Stimulated activated CD8-positive, alpha-beta memory T cell treated with anti-CD3 and anti-CD28 coated beads, Interleukin-4, amount 100 ng/mL, for 1 hour (primary cell): ENCODE measurements at regions not wholly inside any gene's neighbourhood (a gene's known extent, or its start where the extent isn't known, plus 50 kb on each side); places are given as distances from the start of the nearest gene placed in this dataset.

ENCODE experiments used
- DNase-seq, 2 donors: peaks; one replicate each; pipeline ENCODE4 v3.0.0-alpha.2; 2020; ENCODE audit warnings: low read depth in 2 of 2, low spot score in 1 of 2

DNA sequence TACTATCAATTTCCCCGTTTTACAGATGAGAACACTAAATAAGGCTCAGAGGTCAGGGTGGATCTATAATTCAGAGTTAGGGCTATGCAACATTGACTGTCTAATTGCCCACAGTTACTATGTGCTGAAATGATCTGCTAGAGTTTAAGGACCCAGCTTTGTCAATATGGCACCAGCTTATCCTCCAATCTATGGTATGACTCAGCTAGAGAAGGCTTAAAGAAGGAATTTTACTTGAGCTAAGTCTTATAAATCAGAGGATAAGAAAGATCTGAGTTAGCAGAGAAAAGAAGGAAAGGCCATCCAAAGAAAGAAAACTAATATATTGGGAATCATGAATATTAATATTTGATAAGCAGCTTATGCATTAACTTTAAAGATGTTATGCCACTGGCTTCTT lies 78.1 kb downstream of the ASB9 start:
- DNase-seq, result no peak

GRCh38 chrX:15188039-15188438 lies 81.8 kb downstream of the ASB9 start:
- no peak for DNase-seq

GRCh38 chrX:15177316-15177715 lies 92.6 kb downstream of the ASB9 start:
- no peak for DNase-seq

DNA sequence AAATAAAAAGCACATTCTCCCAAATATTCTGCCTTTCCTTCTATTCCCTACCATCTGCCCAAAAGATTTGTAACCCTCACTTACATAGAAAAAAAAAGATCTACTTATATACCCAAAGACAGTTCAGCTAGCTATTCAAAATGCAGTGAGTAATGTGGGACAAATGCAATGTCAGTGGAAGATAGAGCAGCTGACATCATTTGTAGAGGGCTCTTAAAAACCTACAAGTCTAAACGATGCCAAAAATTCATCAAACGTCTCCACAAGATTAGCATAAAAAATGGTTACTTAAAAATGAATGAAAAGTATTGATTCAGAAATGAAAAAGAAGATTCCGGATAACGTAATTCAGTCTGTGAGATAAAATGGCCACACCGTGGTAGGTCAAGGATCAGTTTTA lies 96.5 kb downstream of the ASB9 start:
- no peak for DNase-seq

DNA sequence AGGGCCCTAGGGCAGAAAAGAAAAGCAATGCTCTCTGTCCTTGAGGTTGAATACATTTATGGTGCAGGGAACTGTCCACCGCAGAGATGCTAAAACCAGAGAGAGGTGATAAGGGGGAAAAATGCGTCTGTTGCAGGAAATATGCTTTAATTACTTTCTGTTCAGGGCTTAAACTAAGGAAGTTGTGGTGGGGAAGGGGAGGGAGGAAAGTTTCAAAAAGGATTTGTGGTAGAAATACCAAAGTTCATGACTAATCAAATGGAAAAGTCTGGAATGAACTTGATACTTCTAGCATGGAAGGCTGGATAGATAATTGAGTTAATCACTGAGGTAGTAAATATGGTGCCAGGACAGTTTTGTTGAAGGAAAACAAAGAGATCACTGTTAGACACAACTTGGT lies 99.0 kb downstream of the ASB9 start:
- no peak for DNase-seq

GRCh38 chrX:15167826-15168225 lies 102.1 kb downstream of the ASB9 start:
- no peak for DNase-seq

- no peak for DNase-seq
These were observed 104.1 kb downstream of the ASB9 start for GRCh38 chrX:15165832-15166231.

GRCh38 chrX:15163131-15163530 lies 106.8 kb downstream of the ASB9 start:
- no peak for DNase-seq

DNA sequence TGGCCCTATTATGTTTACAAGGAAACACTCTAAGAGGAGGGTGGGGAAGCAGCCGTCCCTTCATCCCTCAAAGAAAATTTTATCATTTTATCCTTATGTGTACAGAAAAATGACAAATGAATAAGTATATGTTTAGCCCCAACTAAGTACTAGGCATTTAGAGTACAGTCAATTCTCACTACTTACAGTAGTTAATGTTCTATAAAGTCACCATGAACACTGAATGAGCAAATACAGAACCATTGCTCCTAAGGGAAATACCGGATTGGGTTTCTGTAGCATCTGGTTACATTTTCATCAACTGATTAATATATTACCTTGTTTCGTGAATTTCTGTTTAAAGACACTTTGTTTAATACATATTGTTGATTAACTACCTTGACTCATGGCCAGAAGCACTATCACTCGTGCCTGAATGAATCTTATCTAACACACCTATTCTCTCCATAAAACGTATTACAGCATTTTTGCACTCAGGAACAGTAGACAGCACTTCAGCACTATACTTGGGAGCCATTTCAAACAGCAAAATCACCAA lies 109.3 kb downstream of the ASB9 start:
- no peak for DNase-seq

DNA sequence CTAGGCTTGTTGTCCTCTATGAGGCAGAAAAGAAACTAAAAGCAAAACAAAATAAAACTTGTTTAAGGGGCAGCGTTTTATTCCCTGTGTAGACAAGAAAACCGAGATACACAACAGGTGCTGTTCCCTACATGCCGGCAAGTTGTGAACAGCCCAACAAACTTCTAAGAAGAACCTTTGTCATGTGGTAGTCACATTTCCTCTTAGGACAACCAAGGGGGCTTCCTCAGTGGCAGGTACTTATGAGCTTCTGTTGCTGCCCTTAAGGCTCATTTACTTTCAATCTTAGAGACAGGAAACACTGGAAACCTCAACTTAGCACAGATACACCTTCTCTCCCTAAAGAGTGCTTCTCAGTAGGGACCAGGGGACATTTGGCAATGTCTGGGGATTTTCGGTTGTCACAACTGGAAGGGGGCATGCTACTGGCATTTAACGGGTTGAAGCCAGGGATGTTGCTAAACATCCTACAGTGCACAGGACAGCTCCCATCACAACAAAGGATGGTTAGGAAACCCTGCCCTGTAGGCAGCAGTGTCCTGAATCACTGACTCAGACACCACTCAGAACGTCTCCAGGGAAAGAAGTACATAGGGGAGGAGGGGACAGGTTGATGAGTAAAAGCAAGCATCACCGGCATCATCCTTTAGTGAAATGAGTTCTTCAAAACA lies 111.0 kb downstream of the ASB9 start:
- no peak for DNase-seq

- no peak for DNase-seq
These were observed 111.5 kb downstream of the ASB9 start for GRCh38 chrX:15158350-15158735.

DNA sequence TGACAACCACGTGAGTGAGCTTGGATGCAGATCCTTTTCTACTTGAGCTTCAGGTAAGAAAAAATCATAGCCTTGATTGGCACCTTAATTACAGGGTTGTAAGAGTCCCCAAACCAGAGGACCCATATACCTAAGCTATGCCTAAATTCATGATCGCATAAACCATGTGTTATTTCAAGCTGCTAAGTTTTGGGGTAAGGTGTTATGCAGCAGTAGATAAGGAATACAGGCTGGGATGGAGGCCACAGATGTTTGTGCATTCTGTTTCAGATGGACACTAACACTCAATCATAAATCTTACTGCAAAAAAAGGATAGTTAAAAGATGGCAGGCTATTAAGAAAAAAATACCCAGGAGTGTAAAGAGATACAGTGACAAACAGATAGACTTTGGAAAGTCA lies 112.3 kb downstream of the ASB9 start:
- DNase-seq, result no peak

GRCh38 chrX:15151267-15152186 lies 118.4 kb downstream of the ASB9 start:
- no peak for DNase-seq

- no peak for DNase-seq
These were observed 119.3 kb downstream of the ASB9 start for GRCh38 chrX:15150586-15150985.

DNA sequence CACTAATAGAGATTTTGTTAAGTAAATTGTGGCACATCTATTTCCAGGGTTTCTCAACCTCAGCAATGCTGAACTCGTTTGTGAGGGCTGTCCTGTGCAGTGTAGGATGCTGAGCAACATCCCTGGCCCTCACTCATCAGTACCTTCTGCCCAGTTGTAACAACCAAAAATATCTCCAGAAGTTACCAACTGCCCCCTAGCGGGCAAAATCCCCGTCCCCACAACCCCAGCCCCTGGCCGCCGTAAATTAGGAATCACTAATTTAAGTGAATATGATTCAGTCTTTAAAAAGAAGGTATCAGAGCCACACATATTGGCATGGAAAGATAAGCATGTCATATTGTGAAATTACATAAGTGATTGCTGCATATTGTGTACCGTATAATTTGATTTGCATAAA lies 123.4 kb downstream of the ASB9 start:
- no peak for DNase-seq

- DNase-seq, result no peak
These were observed 126.1 kb downstream of the ASB9 start for GRCh38 chrX:15143825-15144121.

DNA sequence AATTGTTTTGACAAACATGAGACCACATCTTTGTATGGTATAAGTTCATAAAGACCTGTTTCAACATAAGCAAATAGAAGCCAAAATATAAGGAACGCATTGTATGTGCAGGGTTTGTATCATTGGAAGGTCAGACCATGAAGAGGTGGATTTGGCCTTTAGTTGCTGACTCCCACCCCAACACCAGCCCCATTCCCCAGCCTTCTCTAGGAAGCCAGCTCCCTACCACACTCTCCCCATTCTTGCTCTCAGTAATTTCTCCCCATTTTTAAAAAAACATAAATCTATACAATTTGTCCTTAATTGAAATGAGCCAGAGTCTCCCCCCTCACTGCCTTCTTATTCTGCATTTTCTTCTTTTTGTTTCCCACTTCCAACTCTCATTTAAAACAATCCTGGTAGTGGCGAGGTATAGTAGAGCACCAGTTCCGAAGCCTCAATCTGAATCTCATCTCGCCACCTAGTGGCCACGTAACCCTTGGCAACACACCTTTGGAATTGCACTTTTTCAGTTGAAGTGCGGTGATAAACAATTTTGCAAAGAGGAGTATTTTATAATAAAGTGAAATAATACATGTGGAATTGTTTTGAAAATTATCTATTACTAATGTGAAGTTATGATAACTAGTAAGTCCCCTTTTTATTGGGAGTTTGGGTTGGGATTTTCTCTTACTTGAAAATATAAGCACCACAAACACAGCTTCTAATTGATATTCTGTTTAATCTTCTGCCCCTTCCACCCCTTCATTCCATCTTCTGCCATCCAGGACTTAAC lies 126.6 kb downstream of the ASB9 start:
- DNase-seq, result peak; percentile 10 to 17

DNA sequence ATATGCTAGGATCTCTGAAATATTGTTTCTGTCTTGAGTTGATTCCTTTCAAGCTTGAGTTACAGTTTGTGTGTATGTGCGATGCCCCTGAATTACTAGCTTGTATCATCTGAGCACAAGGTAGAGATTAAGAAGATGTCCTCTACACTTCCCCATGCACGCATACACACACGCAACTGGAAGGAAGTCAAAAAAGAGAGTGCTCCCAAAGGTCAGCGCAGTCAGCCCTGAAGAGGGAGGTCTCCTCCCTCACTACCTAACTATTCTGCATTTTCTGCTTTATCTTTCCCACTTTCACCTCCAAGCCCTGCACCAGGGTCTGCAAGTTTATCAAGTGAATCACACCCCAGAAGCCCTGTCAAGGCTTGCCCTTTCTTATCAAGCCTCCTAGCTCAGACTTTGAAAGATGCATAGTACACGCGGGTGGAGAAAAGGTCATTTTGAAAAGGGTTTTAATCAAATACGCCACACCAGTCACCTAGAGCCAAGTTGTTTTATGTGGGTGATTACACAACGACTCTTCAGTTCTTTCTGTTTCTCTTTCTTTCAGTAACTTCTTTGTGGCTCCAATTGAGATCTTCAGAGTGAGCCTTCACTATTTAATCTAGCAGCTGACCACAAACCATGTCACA lies 127.7 kb downstream of the ASB9 start:
- DNase-seq, result no peak

- DNase-seq, result no peak
These were observed 133.1 kb downstream of the ASB9 start for GRCh38 chrX:15136795-15137194.

GRCh38 chrX:15129412-15129811 lies 140.5 kb downstream of the ASB9 start:
- DNase-seq, result no peak

DNA sequence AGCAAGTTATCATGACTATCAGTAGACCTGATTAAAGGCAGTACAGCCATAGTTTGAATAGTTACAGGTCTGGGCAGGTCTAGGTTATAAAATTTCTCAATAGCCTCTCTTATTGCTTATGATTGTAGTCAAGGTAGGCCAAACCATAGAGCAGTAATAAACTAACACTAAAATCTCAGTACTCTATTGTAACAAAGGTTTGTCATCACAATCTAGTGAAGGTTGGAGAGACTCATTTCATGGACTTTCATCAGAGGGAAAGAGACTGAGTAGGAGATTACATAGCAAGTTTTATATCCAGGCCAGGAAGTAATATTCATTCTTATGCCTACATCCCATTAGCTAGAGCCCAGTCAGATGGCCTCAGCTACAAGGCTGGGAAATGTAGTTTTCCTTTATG lies 141.0 kb downstream of the ASB9 start:
- DNase-seq, result no peak
